GM12873 (cell line): ENCODE measurements at regions not wholly inside any gene's neighbourhood (a gene's known extent, or its start where the extent isn't known, plus 50 kb on each side); places are given as distances from the start of the nearest gene placed in this dataset.

Source experiments
- TF ChIP-seq, protein P1 (sequence below): IDR thresholded peaks from 2 replicates; pipeline ENCODE4 v1.5.1; 2012; ENCODE audit warnings: low read depth, mild to moderate bottlenecking, moderate library complexity, low read length, control low read depth; ENCODE audit not compliant: insufficient read depth; ENCODE audit errors: missing control alignments

- TF ChIP-seq, protein P1, sequence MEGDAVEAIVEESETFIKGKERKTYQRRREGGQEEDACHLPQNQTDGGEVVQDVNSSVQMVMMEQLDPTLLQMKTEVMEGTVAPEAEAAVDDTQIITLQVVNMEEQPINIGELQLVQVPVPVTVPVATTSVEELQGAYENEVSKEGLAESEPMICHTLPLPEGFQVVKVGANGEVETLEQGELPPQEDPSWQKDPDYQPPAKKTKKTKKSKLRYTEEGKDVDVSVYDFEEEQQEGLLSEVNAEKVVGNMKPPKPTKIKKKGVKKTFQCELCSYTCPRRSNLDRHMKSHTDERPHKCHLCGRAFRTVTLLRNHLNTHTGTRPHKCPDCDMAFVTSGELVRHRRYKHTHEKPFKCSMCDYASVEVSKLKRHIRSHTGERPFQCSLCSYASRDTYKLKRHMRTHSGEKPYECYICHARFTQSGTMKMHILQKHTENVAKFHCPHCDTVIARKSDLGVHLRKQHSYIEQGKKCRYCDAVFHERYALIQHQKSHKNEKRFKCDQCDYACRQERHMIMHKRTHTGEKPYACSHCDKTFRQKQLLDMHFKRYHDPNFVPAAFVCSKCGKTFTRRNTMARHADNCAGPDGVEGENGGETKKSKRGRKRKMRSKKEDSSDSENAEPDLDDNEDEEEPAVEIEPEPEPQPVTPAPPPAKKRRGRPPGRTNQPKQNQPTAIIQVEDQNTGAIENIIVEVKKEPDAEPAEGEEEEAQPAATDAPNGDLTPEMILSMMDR = no peak
Measured at GRCh38 chr6:71391126-71391525, 102.5 kb downstream of the OGFRL1 start.

- TF ChIP-seq, protein P1 = no peak
Measured at GRCh38 chr6:71392276-71392675, 103.7 kb downstream of the OGFRL1 start.

DNA sequence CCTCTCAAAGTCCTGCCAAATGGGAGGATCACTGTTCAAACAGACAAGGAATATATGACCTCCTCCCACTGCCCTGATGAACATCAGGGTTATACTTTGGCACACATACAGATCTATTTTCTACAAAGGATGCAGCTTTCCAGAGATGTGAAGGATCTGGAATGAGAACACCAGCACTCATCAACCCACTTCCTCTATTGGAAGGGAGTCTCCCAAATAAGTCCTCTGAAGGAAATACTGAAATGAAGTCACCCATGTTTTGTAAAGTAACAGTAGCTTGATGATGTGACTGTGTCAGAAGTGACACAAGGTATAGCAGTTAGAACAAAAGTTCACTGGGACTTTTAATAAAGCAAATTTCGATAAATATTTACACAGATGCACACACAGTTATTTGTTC, 104.9 kb downstream of the OGFRL1 start:
- TF ChIP-seq, protein P1 = no peak

- TF ChIP-seq, protein P1 = no peak
Measured at GRCh38 chr6:71393981-71394432, 105.4 kb downstream of the OGFRL1 start.

GRCh38 chr6:71394926-71395325, 106.3 kb downstream of the OGFRL1 start:
- TF ChIP-seq, protein P1 = no peak

DNA sequence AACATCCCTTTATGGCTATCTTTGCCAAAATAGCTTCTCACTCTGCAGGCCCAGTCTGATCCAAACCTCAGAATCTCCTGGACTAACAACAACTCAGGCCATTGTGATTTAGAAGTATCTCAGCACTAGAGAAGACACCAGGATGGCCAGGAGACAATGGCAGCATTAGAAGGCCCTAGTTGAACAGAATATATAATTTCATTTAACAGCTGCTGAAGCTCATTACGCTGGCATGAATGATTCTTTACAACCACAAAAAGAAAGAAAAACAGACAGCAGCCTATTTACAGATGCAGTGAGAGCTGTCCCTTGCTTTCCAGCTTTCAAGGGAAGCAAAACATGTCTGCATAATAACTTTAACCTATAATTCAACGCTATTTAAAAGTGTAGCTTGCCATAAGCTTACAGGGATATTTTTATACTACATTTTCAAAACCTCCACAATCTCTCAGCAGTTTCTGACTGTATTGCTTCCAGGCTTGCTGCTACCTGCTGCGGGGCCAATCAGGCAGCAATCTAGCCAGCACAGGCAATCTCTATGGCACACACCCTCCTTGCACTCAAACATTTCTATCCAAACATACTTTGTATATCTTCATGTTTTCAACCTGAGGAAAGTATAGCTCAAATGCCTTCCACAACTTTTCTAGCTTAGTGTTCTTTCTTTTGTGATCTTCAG, 107.3 kb downstream of the OGFRL1 start:
- TF ChIP-seq, protein P1 = no peak

DNA sequence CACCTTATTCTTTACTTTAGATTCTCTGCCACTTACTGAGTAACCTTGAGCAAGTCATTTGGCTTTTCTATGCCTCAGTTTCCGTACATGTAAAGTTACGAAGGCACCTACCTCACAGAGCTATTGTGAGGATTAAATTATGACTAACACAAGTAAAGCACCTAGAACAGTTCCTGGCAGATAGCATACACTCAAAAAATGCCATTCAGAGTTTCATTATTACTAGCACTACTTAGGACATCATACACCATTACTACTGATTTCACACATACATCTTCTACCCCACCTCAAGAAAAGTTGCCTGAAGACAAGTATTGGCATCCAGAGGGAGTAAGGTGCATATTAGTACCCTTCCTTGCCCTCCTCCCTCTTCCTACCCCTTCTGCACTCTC, 107.8 kb downstream of the OGFRL1 start:
- TF ChIP-seq, protein P1 = no peak
